HCT116 (cell line): ENCODE measurements at regions not wholly inside any gene's neighbourhood (a gene's known extent, or its start where the extent isn't known, plus 50 kb on each side); places are given as distances from the start of the nearest gene placed in this dataset.

ENCODE experiments used
- ATAC-seq: fragments of 200-7000 bp; cut with Tn5 transposase; 2 replicates; pipeline ENCODE4 v1.9.1; 2020; ENCODE audit warnings: mild to moderate bottlenecking, moderate library complexity
- BruUV-seq: library from RNA; stranded (reverse); fragments of 400-500 nt; replicated peaks from 2 replicates; lab custom pipeline; 2021; lab: Mats Ljungman, UMichigan
- CTCF ChIA-PET: fragments of 300-600 bp; sonication (Branson Sonifier 250); formaldehyde crosslinking; loops from one replicate; lab custom pipeline; 2021; ENCODE audit warnings: antibody characterized with exemption; lab: Charles Lee
- POLR2A ChIA-PET: fragments of 300-600, 350-600 bp; sonication (Branson Sonifier 250); formaldehyde crosslinking; loops from one replicate; lab custom pipeline; 2021; ENCODE audit warnings: antibody characterized with exemption; lab: Charles Lee
- RAD21 ChIA-PET, 2 experiments: fragments of 300-600 bp; sonication (Branson Sonifier 250); formaldehyde crosslinking; loops; one replicate each; lab custom pipeline; 2023; ENCODE audit warnings: low total read pairs in 2 of 2; ENCODE audit not compliant: uncharacterized antibody in 2 of 2, unreplicated experiment in 2 of 2, low non-redundant PET in 1 of 2; lab: Charles Lee
- DNase-seq: peaks from one replicate; pipeline ENCODE4 v3.0.0-alpha.2; 2010; ENCODE audit warnings: low read depth, low spot score
- H2AFZ ChIP-seq: fragments of 200-600 bp; shearing (Covaris generic), sonication (generic); 2 replicates; pipeline ENCODE4 v1.6.1; 2017; ENCODE audit warnings: low read depth, mixed run types, mixed read lengths, antibody characterized with exemption, low read length; ENCODE audit not compliant: poor library complexity, severe bottlenecking
- H3K27ac ChIP-seq: 2 replicates; pipeline ENCODE4 v1.5.1; 2012; ENCODE audit warnings: low read depth, low read length
- H3K27me3 ChIP-seq: fragments of 200-600 bp; sonication (generic); 2 replicates; pipeline ENCODE4 v1.6.1; 2016; ENCODE audit warnings: mixed run types, low read length, mixed read lengths; ENCODE audit not compliant: insufficient read depth
- H3K36me3 ChIP-seq, 2 experiments: fragments of 200-500 bp in 1 of 2; fragments of 200-600 bp in 1 of 2; sonication (Bioruptor generic) in 1 of 2; sonication (generic) in 1 of 2; 2 replicates each; pipeline versions ENCODE4 v1.5.1 to v1.6.1; 2014 to 2016; ENCODE audit warnings: low read length in 2 of 2, inconsistent platforms in 1 of 2, mixed read lengths in 1 of 2, mixed run types in 1 of 2; ENCODE audit not compliant: insufficient read depth in 2 of 2, control insufficient read depth in 1 of 2
- H3K4me1 ChIP-seq, 2 experiments: fragments of 200-600 bp in 1 of 2; sonication (generic) in 1 of 2; 2 replicates each; pipeline versions ENCODE4 v1.5.1 to v1.6.1; 2012 to 2017; ENCODE audit warnings: low read length in 2 of 2, inconsistent platforms in 1 of 2, mild to moderate bottlenecking in 1 of 2, mixed read lengths in 1 of 2, mixed run types in 1 of 2, moderate library complexity in 1 of 2; ENCODE audit not compliant: insufficient read depth in 2 of 2, control insufficient read depth in 1 of 2
- H3K4me2 ChIP-seq: fragments of 200-600 bp; sonication (generic); 2 replicates; pipeline ENCODE4 v1.6.1; 2017; ENCODE audit warnings: mixed run types, low read length, mixed read lengths
- H3K4me3 ChIP-seq, 2 experiments: fragments of 200-600 bp in 1 of 2; sonication (generic) in 1 of 2; replicated peaks in 1 of 2; 2 replicates each; pipeline ENCODE4 v1.5.1; 2011 to 2016; ENCODE audit warnings: low read length in 2 of 2, control low read depth in 1 of 2, low read depth in 1 of 2, mild to moderate bottlenecking in 1 of 2, mixed read lengths in 1 of 2, mixed run types in 1 of 2
- H3K79me2 ChIP-seq: fragments of 200-600 bp; sonication (generic); 2 replicates; pipeline ENCODE4 v1.6.1; 2017; ENCODE audit warnings: mild to moderate bottlenecking, mixed run types, low read length, moderate library complexity, mixed read lengths; ENCODE audit not compliant: insufficient read depth
- H3K9ac ChIP-seq: fragments of 200-600 bp; sonication (generic); 2 replicates; pipeline ENCODE4 v1.6.1; 2016; ENCODE audit warnings: low read length, mixed read lengths
- H3K9me2 ChIP-seq: fragments of 200-600 bp; sonication (generic), shearing (Covaris generic); 2 replicates; pipeline ENCODE4 v1.6.1; 2017; ENCODE audit warnings: mixed run types, mild to moderate bottlenecking, moderate library complexity; ENCODE audit not compliant: insufficient read depth
- H3K9me3 ChIP-seq, 2 experiments: fragments of 200-500 bp in 1 of 2; fragments of 200-600 bp in 1 of 2; sonication (Bioruptor generic) in 1 of 2; sonication (generic) in 1 of 2; 2 replicates each; pipeline ENCODE4 v1.6.1; 2014 to 2017; ENCODE audit warnings: low read length in 2 of 2, mixed read lengths in 2 of 2, inconsistent platforms in 1 of 2, low read depth in 1 of 2, mild to moderate bottlenecking in 1 of 2, mixed run types in 1 of 2, moderate library complexity in 1 of 2; ENCODE audit not compliant: control insufficient read depth in 1 of 2, insufficient read depth in 1 of 2
- H4K20me1 ChIP-seq: fragments of 200-600 bp; sonication (generic), shearing (Covaris generic); 2 replicates; pipeline ENCODE4 v1.6.1; 2017; ENCODE audit warnings: mixed run types, mild to moderate bottlenecking, moderate library complexity; ENCODE audit not compliant: insufficient read depth
- CBX3 ChIP-seq: IDR thresholded peaks from 2 replicates; pipeline ENCODE4 v1.6.1; 2012; ENCODE audit warnings: low read depth
- CEBPB ChIP-seq: IDR thresholded peaks from 2 replicates; pipeline ENCODE4 v1.6.1; 2012; ENCODE audit warnings: low read depth
- CTCF ChIP-seq, 3 experiments: fragments of 200-600 bp in 1 of 3; sonication (generic) in 1 of 3; IDR thresholded peaks in 2 of 3; conservative IDR thresholded peaks in 1 of 3; 2 replicates each; pipeline ENCODE4 v1.5.1; 2012 to 2017; ENCODE audit warnings: low read depth in 2 of 3, low read length in 2 of 3, antibody characterized with exemption in 1 of 3, borderline replicate concordance in 1 of 3, control low read depth in 1 of 3, mild to moderate bottlenecking in 1 of 3, mixed read lengths in 1 of 3, mixed run types in 1 of 3, moderate library complexity in 1 of 3; ENCODE audit not compliant: insufficient read depth in 1 of 3
- EGR1 ChIP-seq: IDR thresholded peaks from 2 replicates; pipeline ENCODE4 v1.6.1; 2012; ENCODE audit warnings: low read depth
- EZH2 ChIP-seq: fragments of 200-600 bp; sonication (generic); IDR thresholded peaks from 2 replicates; pipeline ENCODE4 v1.6.1; 2017; ENCODE audit warnings: antibody characterized with exemption, mixed run types
- EZH2phosphoT487 ChIP-seq: fragments of 200-600 bp; IDR thresholded peaks from 2 replicates; pipeline ENCODE4 v1.6.1; 2018; ENCODE audit warnings: antibody characterized with exemption, borderline replicate concordance
- FOSL1 ChIP-seq: IDR thresholded peaks from 2 replicates; pipeline ENCODE4 v1.6.1; 2012; ENCODE audit warnings: low read depth
- MAX ChIP-seq: IDR thresholded peaks from 2 replicates; pipeline ENCODE4 v1.6.1; 2012
- POLR2A ChIP-seq: IDR thresholded peaks from 2 replicates; pipeline ENCODE4 v1.7.0; 2011; ENCODE audit warnings: borderline replicate concordance; ENCODE audit not compliant: insufficient read depth, insufficient read length; ENCODE audit errors: extremely low read depth
- POLR2AphosphoS5 ChIP-seq: IDR thresholded peaks from 2 replicates; pipeline ENCODE4 v1.6.1; 2011; ENCODE audit warnings: mild to moderate bottlenecking, low read depth, low read length, moderate library complexity
- RAD21 ChIP-seq: IDR thresholded peaks from 2 replicates; pipeline ENCODE4 v1.6.1; 2012; ENCODE audit warnings: low read depth, mild to moderate bottlenecking
- SIN3A ChIP-seq: IDR thresholded peaks from 2 replicates; pipeline ENCODE4 v1.6.1; 2012; ENCODE audit warnings: low read depth
- SRF ChIP-seq: IDR thresholded peaks from 2 replicates; pipeline ENCODE4 v1.6.1; 2012; ENCODE audit warnings: low read depth
- YY1 ChIP-seq: IDR thresholded peaks from 2 replicates; pipeline ENCODE4 v1.6.1; 2011; ENCODE audit warnings: low read length, low read depth, moderate library complexity, mild to moderate bottlenecking; ENCODE audit not compliant: insufficient replicate concordance; ENCODE audit errors: extremely low read depth
- intact Hi-C: fragments of 100-400 bp; cut with micrococcal nuclease; formaldehyde crosslinking; loops from 2 replicates; pipeline ENCODE4 v1.10.0; 2022
- TF ChIP-seq, protein P1 (sequence below): IDR thresholded peaks from 2 replicates; pipeline ENCODE4 v1.6.1; 2012

DNA sequence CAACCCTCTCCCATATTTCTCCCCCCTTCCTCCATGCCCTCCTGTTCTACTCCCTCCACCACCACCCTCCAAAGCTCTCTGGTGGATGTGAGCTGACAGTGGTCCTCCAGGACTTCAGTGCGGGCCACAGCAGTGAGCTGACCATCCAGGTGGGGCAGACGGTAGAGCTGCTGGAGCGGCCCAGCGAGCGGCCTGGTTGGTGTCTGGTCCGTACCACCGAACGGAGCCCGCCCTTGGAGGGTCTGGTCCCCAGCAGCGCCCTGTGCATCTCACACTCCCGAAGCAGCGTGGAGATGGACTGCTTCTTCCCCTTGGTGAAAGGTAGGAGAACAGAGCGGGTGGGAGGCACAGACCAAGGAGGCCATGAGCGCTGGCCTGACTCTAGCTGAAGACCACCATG, 167.5 kb upstream of the UMPS start:
- no peak overlapping the region for H3K9ac ChIP-seq
- no peaks in the 10 kb centered on the region for H3K36me3 ChIP-seq
- DNase-seq (no peak), ATAC-seq (no peak)
- H2AFZ ChIP-seq, result no peak overlapping the region
- no peak overlapping the region for H3K4me2 ChIP-seq
- no peak for TF ChIP-seq CTCF (IDR thresholded peaks at IDR 0.05 in 2 of 3, conservative IDR thresholded peaks at IDR 0.05 in 1 of 3; ENCODE audit: borderline replicate concordance in 1 of 3, insufficient read depth in 1 of 3, low read depth in 2 of 3, low read length in 2 of 3)
- TF ChIP-seq YY1, result no peak
- no peak for TF ChIP-seq POLR2AphosphoS5
- TF ChIP-seq SRF, result no peak
- no peak for TF ChIP-seq EGR1
- TF ChIP-seq CBX3, result no peak
- TF ChIP-seq RAD21, result no peak
- TF ChIP-seq FOSL1, result no peak
- no peak for TF ChIP-seq EZH2phosphoT487
- TF ChIP-seq EZH2, result no peak
- no peak for TF ChIP-seq POLR2A
- TF ChIP-seq MAX, result no peak
- no peak for TF ChIP-seq SIN3A
- TF ChIP-seq, protein P1, sequence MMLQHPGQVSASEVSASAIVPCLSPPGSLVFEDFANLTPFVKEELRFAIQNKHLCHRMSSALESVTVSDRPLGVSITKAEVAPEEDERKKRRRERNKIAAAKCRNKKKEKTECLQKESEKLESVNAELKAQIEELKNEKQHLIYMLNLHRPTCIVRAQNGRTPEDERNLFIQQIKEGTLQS, result no peak
- TF ChIP-seq CEBPB, result no peak
- intact Hi-C loops, result loop anchor here (10.0 kb wide), 2 partner anchors 202 to 1022 kb away; no protein-coding TSS in a partner anchor
- BruUV-seq, result no TSS peak
- H3K4me1 ChIP-seq, result peaks cover 10 to 20% of the 10 kb centered on the region in 2 experiments; a peak in 3 of 4 replicates
- POLR2A ChIA-PET, result interaction anchor here (1.3 kb wide), 1 partner anchor 127 kb away, joined by 3 read pairs; no protein-coding TSS in a partner anchor
- H3K4me3 ChIP-seq, result no peak overlapping the region
- H3K27me3 ChIP-seq, result peaks cover 24% of the 10 kb centered on the region; the same call in 1 of the 2 replicates
- H3K27ac ChIP-seq, result no peak overlapping the region
- no peaks in the 10 kb centered on the region for H4K20me1 ChIP-seq
- no peaks in the 10 kb centered on the region for H3K9me3 ChIP-seq
- CTCF ChIA-PET, result interaction anchor here (6.5 kb wide), 1 partner anchor 126 kb away, joined by 82 read pairs; no protein-coding TSS in a partner anchor
- RAD21 ChIA-PET, result no interaction called here
- no peaks in the 10 kb centered on the region for H3K79me2 ChIP-seq
- no peaks in the 10 kb centered on the region for H3K9me2 ChIP-seq
